ENCODE measurements at regions not wholly inside any gene's neighbourhood (a gene's known extent, or its start where the extent isn't known, plus 50 kb on each side); places are given as distances from the start of the nearest gene placed in this dataset.

- Histone ChIP-seq H3K9ac (ENCODE audit: low read depth, low read length) (no peak overlapping the region), H3K79me2 (ENCODE audit: insufficient read depth, low read length) (no peaks in the 10 kb centered on the region), H3K4me2 (ENCODE audit: insufficient read depth, low read length) (no peak overlapping the region), H3K9me3 (ENCODE audit: insufficient read depth, low read length, severe bottlenecking) (no peaks in the 10 kb centered on the region), H3K27ac (ENCODE audit: low read length) (no peak overlapping the region), H3K27me3 (ENCODE audit: insufficient read depth, low read length, poor library complexity) (no peaks in the 10 kb centered on the region), H3K4me3 (ENCODE audit: low read depth in 1 of 2, low read length in 2 of 2) (no peak overlapping the region), H2AFZ (ENCODE audit: low read depth, low read length) (no peak overlapping the region), H3K36me3 (ENCODE audit: insufficient read depth, low read length) (no peaks in the 10 kb centered on the region), H4K20me1 (ENCODE audit: insufficient read depth, low read length) (no peaks in the 10 kb centered on the region), H3K4me1 (ENCODE audit: insufficient read depth, low read length) (no peaks in the 10 kb centered on the region)
- no peak for DNase-seq
- no peak for TF ChIP-seq CTCF (IDR thresholded peaks at IDR 0.05; ENCODE audit: borderline replicate concordance, extremely low read depth, low read length, poor library complexity, severe bottlenecking)
- TF ChIP-seq EZH2 (IDR thresholded peaks at IDR 0.05; ENCODE audit: borderline replicate concordance, low read depth, low read length, severe bottlenecking): no peak
- ATAC-seq (ENCODE audit: insufficient read depth, low read depth): no peak
Measured at GRCh38 chr1:219446288-219446687, 166.6 kb downstream of the ZC3H11B start.

GRCh38 chr1:219445864-219446263 lies 167.0 kb downstream of the ZC3H11B start:
- no peaks in the 10 kb centered on the region for H4K20me1 ChIP-seq (ENCODE audit: insufficient read depth, low read length)
- TF ChIP-seq EZH2 (IDR thresholded peaks at IDR 0.05; ENCODE audit: borderline replicate concordance, low read depth, low read length, severe bottlenecking): no peak
- TF ChIP-seq CTCF (IDR thresholded peaks at IDR 0.05; ENCODE audit: borderline replicate concordance, extremely low read depth, low read length, poor library complexity, severe bottlenecking): no peak
- no peak overlapping the region for H3K9ac ChIP-seq (ENCODE audit: low read depth, low read length)
- H3K4me1 ChIP-seq (ENCODE audit: insufficient read depth, low read length): no peaks in the 10 kb centered on the region
- H3K27ac ChIP-seq (ENCODE audit: low read length): no peak overlapping the region
- no peaks in the 10 kb centered on the region for H3K79me2 ChIP-seq (ENCODE audit: insufficient read depth, low read length)
- H3K4me2 ChIP-seq (ENCODE audit: insufficient read depth, low read length): no peak overlapping the region
- no peaks in the 10 kb centered on the region for H3K36me3 ChIP-seq (ENCODE audit: insufficient read depth, low read length)
- no peak for DNase-seq
- no peaks in the 10 kb centered on the region for H3K9me3 ChIP-seq (ENCODE audit: insufficient read depth, low read length, severe bottlenecking)
- no peaks in the 10 kb centered on the region for H3K27me3 ChIP-seq (ENCODE audit: insufficient read depth, low read length, poor library complexity)
- H3K4me3 ChIP-seq (ENCODE audit: low read depth in 1 of 2, low read length in 2 of 2): no peak overlapping the region
- ATAC-seq (ENCODE audit: insufficient read depth, low read depth): no peak
- H2AFZ ChIP-seq (ENCODE audit: low read depth, low read length): no peak overlapping the region

- DNase-seq: no peak
- TF ChIP-seq CTCF (IDR thresholded peaks at IDR 0.05; ENCODE audit: borderline replicate concordance, extremely low read depth, low read length, poor library complexity, severe bottlenecking) (no peak), EZH2 (IDR thresholded peaks at IDR 0.05; ENCODE audit: borderline replicate concordance, low read depth, low read length, severe bottlenecking) (no peak)
- H2AFZ ChIP-seq (ENCODE audit: low read depth, low read length): no peak overlapping the region
Measured at GRCh38 chr1:219444474-219444873, 168.4 kb downstream of the ZC3H11B start.

GRCh38 chr1:219443763-219444162 lies 169.1 kb downstream of the ZC3H11B start:
- H3K9me3 ChIP-seq (ENCODE audit: insufficient read depth, low read length, severe bottlenecking): no peaks in the 10 kb centered on the region
- no peaks in the 10 kb centered on the region for H3K4me1 ChIP-seq (ENCODE audit: insufficient read depth, low read length)
- DNase-seq (no peak), ATAC-seq (ENCODE audit: insufficient read depth, low read depth) (no peak)
- no peak overlapping the region for H3K27ac ChIP-seq (ENCODE audit: low read length)
- no peak for TF ChIP-seq EZH2 (IDR thresholded peaks at IDR 0.05; ENCODE audit: borderline replicate concordance, low read depth, low read length, severe bottlenecking)
- no peak for TF ChIP-seq CTCF (IDR thresholded peaks at IDR 0.05; ENCODE audit: borderline replicate concordance, extremely low read depth, low read length, poor library complexity, severe bottlenecking)
- no peaks in the 10 kb centered on the region for H3K36me3 ChIP-seq (ENCODE audit: insufficient read depth, low read length)
- no peak overlapping the region for H3K9ac ChIP-seq (ENCODE audit: low read depth, low read length)
- no peaks in the 10 kb centered on the region for H4K20me1 ChIP-seq (ENCODE audit: insufficient read depth, low read length)
- no peak overlapping the region for H2AFZ ChIP-seq (ENCODE audit: low read depth, low read length)
- H3K4me2 ChIP-seq (ENCODE audit: insufficient read depth, low read length): no peak overlapping the region
- no peak overlapping the region for H3K4me3 ChIP-seq (ENCODE audit: low read depth in 1 of 2, low read length in 2 of 2)
- H3K27me3 ChIP-seq (ENCODE audit: insufficient read depth, low read length, poor library complexity): no peaks in the 10 kb centered on the region
- no peaks in the 10 kb centered on the region for H3K79me2 ChIP-seq (ENCODE audit: insufficient read depth, low read length)

More at GRCh38 chr1:219444474-219444873, 168.4 kb downstream of the ZC3H11B start:
- H3K27ac ChIP-seq (ENCODE audit: low read length): no peak overlapping the region
- H3K9ac ChIP-seq (ENCODE audit: low read depth, low read length): no peak overlapping the region
- no peaks in the 10 kb centered on the region for H3K9me3 ChIP-seq (ENCODE audit: insufficient read depth, low read length, severe bottlenecking)
- no peaks in the 10 kb centered on the region for H4K20me1 ChIP-seq (ENCODE audit: insufficient read depth, low read length)
- H3K4me1 ChIP-seq (ENCODE audit: insufficient read depth, low read length): no peaks in the 10 kb centered on the region
- H3K4me3 ChIP-seq (ENCODE audit: low read depth in 1 of 2, low read length in 2 of 2): no peak overlapping the region
- no peak overlapping the region for H3K4me2 ChIP-seq (ENCODE audit: insufficient read depth, low read length)
- no peaks in the 10 kb centered on the region for H3K79me2 ChIP-seq (ENCODE audit: insufficient read depth, low read length)
- no peak for ATAC-seq (ENCODE audit: insufficient read depth, low read depth)
- no peaks in the 10 kb centered on the region for H3K27me3 ChIP-seq (ENCODE audit: insufficient read depth, low read length, poor library complexity)
- H3K36me3 ChIP-seq (ENCODE audit: insufficient read depth, low read length): no peaks in the 10 kb centered on the region

Measured in DND-41 (cell line).